H1 (cell line): ENCODE measurements at regions not wholly inside any gene's neighbourhood (a gene's known extent, or its start where the extent isn't known, plus 50 kb on each side); places are given as distances from the start of the nearest gene placed in this dataset.

Experiments used
- BRCA1 ChIP-seq: IDR thresholded peaks from 2 replicates; pipeline ENCODE4 v1.6.1; 2012; ENCODE audit warnings: low read depth, low read length, improper control_type of control experiment
- CBX8 ChIP-seq: fragments of 300-800, 300-1000 bp; sonication (generic); IDR thresholded peaks from 2 replicates; pipeline ENCODE4 v1.7.1; 2016; ENCODE audit warnings: low read depth, low read length, borderline replicate concordance
- CHD2 ChIP-seq: IDR thresholded peaks from 2 replicates; pipeline ENCODE4 v1.6.1; 2012; ENCODE audit warnings: low read length, improper control_type of control experiment
- CHD7 ChIP-seq: fragments of 300-600 bp; sonication (generic); IDR thresholded peaks from 2 replicates; pipeline ENCODE4 v1.7.1; 2012; ENCODE audit warnings: low read length, moderate library complexity, mild to moderate bottlenecking, inconsistent platforms; ENCODE audit not compliant: insufficient replicate concordance
- GABPA ChIP-seq: IDR thresholded peaks from 2 replicates; pipeline ENCODE4 v1.6.1; 2011; ENCODE audit warnings: mild to moderate bottlenecking, low read length, moderate library complexity, borderline replicate concordance; ENCODE audit not compliant: insufficient read depth
- NANOG ChIP-seq: IDR thresholded peaks from 2 replicates; pipeline ENCODE4 v1.6.1; 2011; ENCODE audit warnings: low read length, low read depth, mild to moderate bottlenecking, inconsistent platforms; ENCODE audit not compliant: insufficient read depth, poor library complexity, severe bottlenecking
- RAD21 ChIP-seq, 2 experiments: IDR thresholded peaks in 1 of 2; conservative IDR thresholded peaks in 1 of 2; 2 replicates each; pipeline ENCODE4 v1.6.1; 2011; ENCODE audit warnings: low read depth in 2 of 2, low read length in 2 of 2, improper control_type of control experiment in 1 of 2, inconsistent platforms in 1 of 2, mild to moderate bottlenecking in 1 of 2, moderate library complexity in 1 of 2
- SP2 ChIP-seq: IDR thresholded peaks from 2 replicates; pipeline ENCODE4 v1.6.1; 2012; ENCODE audit warnings: mild to moderate bottlenecking, low read length, inconsistent platforms
- TBP ChIP-seq: IDR thresholded peaks from 2 replicates; pipeline ENCODE4 v1.6.1; 2011; ENCODE audit warnings: low read depth, low read length, improper control_type of control experiment
- USF2 ChIP-seq: IDR thresholded peaks from 2 replicates; pipeline ENCODE4 v1.6.1; 2011; ENCODE audit warnings: low read length, improper control_type of control experiment
- ZNF274 ChIP-seq: IDR thresholded peaks from 2 replicates; pipeline ENCODE4 v1.7.0; 2012; ENCODE audit warnings: low read length, borderline replicate concordance; ENCODE audit errors: extremely low read depth

DNA sequence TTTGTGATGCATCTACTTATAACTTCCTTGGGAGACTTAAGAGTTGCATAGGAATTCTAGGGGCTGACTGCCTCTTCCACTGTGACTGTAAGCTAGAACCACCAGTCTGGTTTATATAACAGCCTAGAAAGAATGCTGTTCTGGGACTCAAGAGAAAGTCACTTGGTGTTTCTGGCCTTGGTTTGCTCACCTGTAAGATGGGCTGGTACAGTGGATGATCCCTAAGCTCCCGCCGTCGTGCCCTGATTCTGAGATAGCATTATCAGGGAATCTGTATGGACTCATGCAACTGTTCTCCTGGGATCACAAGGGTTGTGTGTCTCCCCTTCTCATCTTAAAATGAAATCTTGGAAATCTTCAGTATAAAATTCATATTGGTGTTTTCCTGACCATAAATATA, 100.6 kb downstream of the LYZL1 start (continued):
- TF ChIP-seq CHD7 (no peak), USF2 (no peak), TBP (no peak), RAD21 (IDR thresholded peaks at IDR 0.05 in 1 of 2, conservative IDR thresholded peaks at IDR 0.05 in 1 of 2; ENCODE audit: low read depth in 2 of 2, low read length in 2 of 2) (no peak), SP2 (no peak), GABPA (no peak), ZNF274 (no peak), CHD2 (no peak), CBX8 (no peak), BRCA1 (no peak), NANOG (no peak)
